A673 (cell line): ENCODE measurements at regions not wholly inside any gene's neighbourhood (a gene's known extent, or its start where the extent isn't known, plus 50 kb on each side); places are given as distances from the start of the nearest gene placed in this dataset.

ENCODE experiments used
- CTCF ChIP-seq: fragments of 300-800, 200-600 bp; sonication (generic); conservative IDR thresholded peaks from 2 replicates; pipeline ENCODE4 v1.5.1; 2017; ENCODE audit warnings: low read depth, mild to moderate bottlenecking, antibody characterized with exemption, low read length, moderate library complexity, mixed read lengths
- EZH2 ChIP-seq: fragments of 200-600 bp; sonication (generic); IDR thresholded peaks from 2 replicates; pipeline ENCODE4 v1.6.1; 2017; ENCODE audit warnings: borderline replicate concordance, low read depth, mild to moderate bottlenecking, mixed read lengths, antibody characterized with exemption, low read length; ENCODE audit not compliant: poor library complexity, severe bottlenecking

- TF ChIP-seq CTCF (no peak), EZH2 (no peak)
These were observed 237.5 kb downstream of the DSEL start for GRCh38 chr18:67278984-67279383.
